T-cell (primary cell): ENCODE measurements at regions not wholly inside any gene's neighbourhood (a gene's known extent, or its start where the extent isn't known, plus 50 kb on each side); places are given as distances from the start of the nearest gene placed in this dataset.
A peak's percentile ranks its signal among the peaks of the same experiment; 100 is the strongest.
"Not testable (repeated sequence)": the region's sequence is repeated elsewhere in the genome, so short reads cannot be mapped to it uniquely, and the experiment has no call there.

Experiments used
- ATAC-seq, 4 experiments: fragments of 200-7000 bp in 3 of 4; fragments of 150-1000 bp in 1 of 4; cut with Tn5 transposase; replicated peaks in 1 of 4; 1 replicate in 3 of 4; 2 replicates in 1 of 4; pipeline ENCODE4 v1.10.0; 2021; ENCODE audit warnings: moderate library complexity in 3 of 4, mild to moderate bottlenecking in 2 of 4, moderate number of reproducible peaks in 1 of 4
- CTCF ChIA-PET, 2 donors: fragments of 300-600 bp; sonication (Branson Sonifier 250); formaldehyde crosslinking; loops; one replicate each; lab custom pipeline; 2022; ENCODE audit warnings: antibody characterized with exemption in 2 of 2; lab: Charles Lee
- POLR2A ChIA-PET, 2 donors: fragments of 300-600 bp; sonication (Branson Sonifier 250); formaldehyde crosslinking; loops; one replicate each; lab custom pipeline; 2022; ENCODE audit warnings: antibody characterized with exemption in 2 of 2; lab: Charles Lee
- DNase-seq, 35 experiments: peaks; one replicate each; pipeline versions ENCODE4 v3.0.0 to v3.0.0-alpha.2; 2013 to 2023
- H3K27ac ChIP-seq: one replicate; pipeline ENCODE4 v1.5.1; 2013; ENCODE audit warnings: low read length
- H3K27me3 ChIP-seq, 2 experiments: replicated peaks in 1 of 2; 1 replicate in 1 of 2; 2 replicates in 1 of 2; pipeline versions ENCODE4 v1.6.1 to v1.7.0; 2013; ENCODE audit warnings: low read length in 1 of 2, mixed read lengths in 1 of 2; ENCODE audit not compliant: control insufficient read depth in 2 of 2, insufficient read depth in 2 of 2; ENCODE audit errors: extremely low read depth in 1 of 2
- H3K36me3 ChIP-seq, 2 donors: 1 replicate in 1 of 2; 2 replicates in 1 of 2; pipeline versions ENCODE4 v1.6.1 to v1.7.0; 2013; ENCODE audit warnings: low read length in 1 of 2; ENCODE audit not compliant: control insufficient read depth in 2 of 2, insufficient read depth in 1 of 2; ENCODE audit errors: extremely low read depth in 1 of 2
- H3K4me1 ChIP-seq, 2 experiments: 1 replicate in 1 of 2; 2 replicates in 1 of 2; pipeline versions ENCODE4 v1.6.1 to v1.7.0; 2013; ENCODE audit warnings: low read length in 2 of 2, mixed read lengths in 1 of 2; ENCODE audit not compliant: insufficient read depth in 2 of 2, control insufficient read depth in 1 of 2; ENCODE audit errors: extremely low read depth in 1 of 2
- H3K4me3 ChIP-seq, 2 donors: 1 replicate in 1 of 2; 2 replicates in 1 of 2; pipeline versions ENCODE4 v1.5.1 to v1.7.0; 2013; ENCODE audit warnings: mild to moderate bottlenecking in 2 of 2, low read length in 1 of 2, moderate library complexity in 1 of 2; ENCODE audit not compliant: control insufficient read depth in 1 of 2; ENCODE audit errors: extremely low read depth in 1 of 2
- H3K9me3 ChIP-seq: 2 replicates; pipeline ENCODE4 v1.7.0; 2013
- H3K27ac Mint-ChIP-seq, 2 donors: one replicate each; pipeline ENCODE4 v1.8.0; 2020 to 2021; ENCODE audit warnings: mild to moderate bottlenecking in 2 of 2, mixed read lengths in 2 of 2
- H3K27me3 Mint-ChIP-seq, 2 donors: one replicate each; pipeline ENCODE4 v1.8.0; 2021 to 2022; ENCODE audit warnings: mixed read lengths in 2 of 2
- H3K36me3 Mint-ChIP-seq: one replicate; pipeline ENCODE4 v1.8.0; 2021; ENCODE audit warnings: mixed read lengths
- H3K4me1 Mint-ChIP-seq, 3 donors: one replicate each; pipeline ENCODE4 v1.8.0; 2020 to 2022; ENCODE audit warnings: mixed read lengths in 3 of 3, mild to moderate bottlenecking in 1 of 3
- H3K4me3 Mint-ChIP-seq, 3 donors: one replicate each; pipeline ENCODE4 v1.8.0; 2020 to 2022; ENCODE audit warnings: mild to moderate bottlenecking in 3 of 3, mixed read lengths in 3 of 3, moderate library complexity in 3 of 3
- H3K9me3 Mint-ChIP-seq, 3 donors: one replicate each; pipeline ENCODE4 v1.8.0; 2020 to 2022; ENCODE audit warnings: mixed read lengths in 3 of 3
- WGBS: methylation state at CpG from one replicate; pipeline ENCODE4 v1.1.5; 2013; ENCODE audit warnings: missing lambda C conversion rate; ENCODE audit not compliant: insufficient coverage; 5-methylcytosine and 5-hydroxymethylcytosine counted together

DNA sequence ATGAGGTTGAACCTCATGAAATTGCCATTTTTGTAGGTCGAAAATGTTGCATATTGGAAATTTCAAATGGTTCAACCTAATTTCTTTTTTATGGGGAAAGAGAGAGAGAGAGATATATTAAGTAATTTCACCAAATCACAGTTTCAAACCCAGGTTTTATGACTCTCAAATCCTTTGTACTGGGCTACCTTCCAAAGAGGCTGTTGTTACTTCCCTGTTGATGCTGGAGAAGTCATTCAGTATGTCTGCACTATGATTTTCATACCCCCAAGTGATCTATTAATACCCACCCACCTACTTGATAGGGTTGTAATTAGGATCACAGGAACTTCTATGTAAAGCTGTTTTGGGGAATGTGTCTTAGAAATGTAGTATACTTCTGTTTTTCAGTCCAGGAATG, 109.9 kb downstream of the ZNF330 start:
- Mint-ChIP-seq H3K27ac (no peak overlapping the region), H3K4me1 (peaks cover 0 to 9% (median 8%) of the 10 kb centered on the region in 3 donors), H3K36me3 (no peaks in the 10 kb centered on the region), H3K27me3 (peaks cover 15 to 42% of the 10 kb centered on the region in 2 donors), H3K9me3 (no peaks in the 10 kb centered on the region), H3K4me3 (no peak overlapping the region)
- Histone ChIP-seq H3K36me3 (no peaks in the 10 kb centered on the region), H3K9me3 (no peaks in the 10 kb centered on the region), H3K4me3 (no peak overlapping the region), H3K4me1 (no peaks in the 10 kb centered on the region), H3K27me3 (peaks cover 2 to 4% of the 10 kb centered on the region in 2 experiments), H3K27ac (no peak overlapping the region)
- DNase-seq = no peak
- CTCF ChIA-PET = no interaction called here
- no CpG with 5 or more reads among the region's 1 CpG for WGBS
- no peak for ATAC-seq
- POLR2A ChIA-PET = interaction anchor here in 1 of 2 donors (0.6 kb wide), 1 partner anchor 15 kb away, joined by 3 read pairs; no protein-coding TSS in a partner anchor

DNA sequence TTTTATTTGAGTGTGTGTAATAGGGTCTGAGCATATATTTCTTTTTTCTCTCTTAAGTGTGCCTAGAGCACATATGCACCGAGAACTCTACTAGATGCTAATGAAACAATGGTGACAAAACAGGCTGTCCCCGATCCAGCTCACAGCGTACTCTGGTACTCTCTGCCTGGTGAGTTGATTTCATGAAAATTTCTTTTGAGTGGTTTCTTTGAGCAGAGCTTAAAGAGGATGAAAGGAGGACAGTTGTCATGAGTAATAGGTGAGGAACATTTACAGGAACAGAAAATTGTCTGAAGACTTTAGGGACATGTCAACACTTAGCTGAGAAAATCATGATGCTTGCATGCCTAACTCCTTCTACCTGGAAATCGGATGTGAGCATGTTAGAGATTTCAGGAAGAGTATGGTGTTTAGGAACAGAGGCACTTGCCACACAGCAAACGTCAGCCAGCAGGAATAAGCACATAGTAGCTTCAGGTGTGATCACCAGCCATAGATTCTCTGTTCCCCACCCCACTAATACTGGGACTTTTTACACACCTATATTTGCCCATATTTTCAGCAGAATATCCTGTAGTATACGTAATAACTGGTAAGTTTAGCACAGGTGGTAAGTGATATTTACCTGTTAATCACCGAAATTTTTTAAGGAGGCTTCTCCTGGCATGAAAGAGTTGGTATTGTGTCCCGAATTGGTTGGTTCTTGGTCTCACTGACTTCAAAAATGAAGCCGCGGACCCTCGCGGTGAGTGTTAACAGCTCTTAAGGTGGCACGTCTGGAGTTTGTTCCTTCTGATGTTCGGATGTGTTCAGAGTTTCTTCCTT, 111.1 kb downstream of the ZNF330 start:
- H3K27ac ChIP-seq = no peak overlapping the region
- no peaks in the 10 kb centered on the region for H3K36me3 ChIP-seq
- peak overlapping the region in 1 of 3 donors; percentile 52 for H3K4me3 Mint-ChIP-seq
- ATAC-seq = no peak
- no peaks in the 10 kb centered on the region for H3K9me3 Mint-ChIP-seq
- no peak overlapping the region for H3K4me3 ChIP-seq
- no peaks in the 10 kb centered on the region for H3K4me1 ChIP-seq
- H3K27me3 Mint-ChIP-seq = peaks cover 12 to 44% of the 10 kb centered on the region in 2 donors
- CTCF ChIA-PET = no interaction called here
- POLR2A ChIA-PET = no interaction called here
- no peaks in the 10 kb centered on the region for H3K9me3 ChIP-seq
- peaks cover 2 to 4% of the 10 kb centered on the region in 2 experiments for H3K27me3 ChIP-seq
- H3K27ac Mint-ChIP-seq = no peak overlapping the region
- peaks cover 0 to 9% (median 8%) of the 10 kb centered on the region in 3 donors for H3K4me1 Mint-ChIP-seq
- 88% methylated on average over 8 of the region's 14 CpGs for WGBS
- DNase-seq = no peak
- no peaks in the 10 kb centered on the region for H3K36me3 Mint-ChIP-seq

DNA sequence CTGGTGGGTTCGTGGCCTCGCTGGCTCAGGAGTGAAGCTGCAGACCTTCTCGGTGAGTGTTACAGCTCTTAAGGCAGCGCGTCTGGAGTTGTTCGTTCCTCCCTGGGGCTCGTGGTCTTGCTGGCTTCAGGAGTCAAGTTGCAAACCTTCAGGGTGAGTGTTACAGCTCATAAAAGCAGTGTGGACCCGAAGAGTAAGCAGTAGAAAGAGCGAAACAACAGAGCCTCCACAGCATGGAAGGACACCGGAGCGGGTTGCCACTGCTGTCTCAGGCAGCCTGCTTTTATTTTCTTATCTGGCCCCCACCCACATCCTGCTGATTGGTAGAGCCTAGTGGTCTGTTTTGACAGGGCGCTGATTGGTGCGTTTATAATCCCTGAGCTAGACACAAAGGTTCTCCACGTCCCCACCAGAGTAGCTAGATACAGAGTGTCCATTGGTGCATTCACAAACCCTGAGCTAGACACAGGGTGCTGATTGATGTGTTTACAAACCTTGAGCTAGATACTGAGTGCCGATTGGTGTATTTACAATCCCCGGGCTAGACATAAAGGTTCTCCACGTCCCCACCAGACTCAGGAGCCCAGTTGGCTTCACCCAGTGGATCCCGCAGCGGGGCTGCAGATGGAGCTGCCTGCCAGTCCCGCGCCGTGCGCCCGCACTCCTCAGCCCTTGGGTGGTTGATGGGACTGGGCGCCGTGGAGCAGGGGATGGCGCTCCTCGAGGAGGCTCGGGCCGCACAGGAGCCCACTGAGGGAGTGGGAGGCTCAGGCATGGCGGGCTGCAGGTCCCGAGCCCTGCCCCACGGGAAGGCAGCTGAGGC, 111.9 kb downstream of the ZNF330 start:
- H3K36me3 Mint-ChIP-seq, H3K27ac Mint-ChIP-seq, CTCF ChIA-PET, H3K4me1 ChIP-seq, ATAC-seq, H3K4me1 Mint-ChIP-seq, DNase-seq, H3K27ac ChIP-seq, POLR2A ChIA-PET, H3K27me3 ChIP-seq, H3K4me3 ChIP-seq, H3K9me3 ChIP-seq, H3K36me3 ChIP-seq, H3K9me3 Mint-ChIP-seq: not testable (repeated sequence)
- Mint-ChIP-seq H3K4me3 (peak overlapping the region in 2 of 3 donors; percentile 43 to 52), H3K27me3 (peaks cover 11 to 40% of the 10 kb centered on the region in 2 donors)
- 48% methylated on average over 18 of the region's 33 CpGs for WGBS

DNA sequence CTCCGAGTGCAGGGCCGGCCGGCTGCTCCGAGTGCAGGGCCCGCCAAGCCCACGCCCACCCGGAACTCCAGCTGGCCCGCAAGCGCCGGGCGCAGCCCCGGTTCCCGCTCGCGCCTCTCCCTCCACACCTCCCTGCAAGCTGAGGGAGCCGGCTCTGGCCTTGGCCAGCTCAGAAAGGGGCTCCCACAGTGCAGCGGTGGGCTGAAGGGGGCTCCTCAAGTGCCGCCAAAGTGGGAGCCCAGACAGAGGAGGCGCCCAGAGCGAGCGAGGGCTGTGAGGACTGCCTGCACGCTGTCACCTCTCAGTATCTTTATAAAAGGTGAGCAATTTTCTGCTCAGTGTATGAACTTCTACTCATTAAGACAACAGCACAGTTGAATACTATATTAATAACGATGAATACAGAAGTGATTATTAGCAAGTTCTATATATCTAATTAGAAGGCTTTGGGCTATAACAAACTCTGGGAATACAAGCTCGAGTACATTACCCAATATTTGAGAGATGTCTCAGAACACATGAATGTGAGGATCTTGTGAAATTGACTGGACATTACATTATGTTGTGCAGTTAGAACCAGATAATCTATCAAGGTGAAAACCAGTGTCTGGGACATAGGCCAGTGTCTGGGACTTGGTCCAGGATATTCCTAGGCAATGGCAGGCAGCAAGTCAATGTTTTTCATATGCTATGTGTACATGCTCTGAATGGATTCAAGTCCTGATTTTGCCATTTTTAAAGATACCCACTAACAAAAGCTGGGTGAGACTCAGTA, 112.9 kb downstream of the ZNF330 start:
- not testable (repeated sequence) for H3K4me1 Mint-ChIP-seq

DNA sequence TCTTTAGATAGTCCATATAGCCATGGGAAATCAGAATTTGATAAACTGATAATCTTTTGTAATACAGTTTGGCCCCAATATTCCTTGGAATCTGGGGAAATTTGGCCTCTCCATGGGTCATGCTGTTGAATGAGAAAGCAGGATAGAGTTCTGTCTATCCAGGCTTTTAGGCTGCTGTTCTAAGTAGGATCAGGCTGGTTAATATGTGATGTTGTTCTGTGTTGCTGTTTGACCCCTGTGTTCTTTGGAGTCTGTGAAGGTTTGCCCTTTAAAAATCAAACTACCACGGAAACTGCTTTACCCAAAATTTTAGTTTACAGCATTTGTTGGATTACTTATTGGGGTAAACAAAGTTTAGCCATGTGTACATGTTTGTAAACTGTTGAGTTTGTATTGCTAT, 114.5 kb downstream of the ZNF330 start:
- Mint-ChIP-seq H3K4me3 (no peak overlapping the region), H3K9me3 (no peaks in the 10 kb centered on the region), H3K27me3 (peaks cover 9 to 41% of the 10 kb centered on the region in 2 donors), H3K27ac (no peak overlapping the region), H3K4me1 (peaks cover 0 to 9% (median 5%) of the 10 kb centered on the region in 3 donors), H3K36me3 (no peaks in the 10 kb centered on the region)
- ChIA-PET CTCF (interaction anchor here in 1 of 2 donors (0.8 kb wide), 1 partner anchor 28 kb away, joined by 3 read pairs; no protein-coding TSS in a partner anchor), POLR2A (no interaction called here)
- ATAC-seq = no peak
- no peaks in the 10 kb centered on the region for H3K9me3 ChIP-seq
- peaks cover 2 to 4% of the 10 kb centered on the region in 2 experiments for H3K27me3 ChIP-seq
- no peak overlapping the region for H3K4me3 ChIP-seq
- DNase-seq = no peak
- no peak overlapping the region for H3K27ac ChIP-seq
- H3K36me3 ChIP-seq = no peaks in the 10 kb centered on the region
- WGBS = no CpG with 5 or more reads among the region's 1 CpG
- no peaks in the 10 kb centered on the region for H3K4me1 ChIP-seq

More for the DNA sequence above, 112.9 kb downstream of the ZNF330 start:
- H3K9me3 ChIP-seq, ATAC-seq, H3K4me3 ChIP-seq, H3K36me3 Mint-ChIP-seq, H3K4me1 ChIP-seq, H3K27ac Mint-ChIP-seq, CTCF ChIA-PET, POLR2A ChIA-PET, H3K9me3 Mint-ChIP-seq, H3K36me3 ChIP-seq, H3K27me3 ChIP-seq, H3K27ac ChIP-seq, DNase-seq: not testable (repeated sequence)
- 2% methylated on average over 15 of the region's 24 CpGs for WGBS
- H3K4me3 Mint-ChIP-seq = peak overlapping the region; percentile 25 to 36 (median 28)
- peaks cover 9 to 38% of the 10 kb centered on the region in 2 donors for H3K27me3 Mint-ChIP-seq

DNA sequence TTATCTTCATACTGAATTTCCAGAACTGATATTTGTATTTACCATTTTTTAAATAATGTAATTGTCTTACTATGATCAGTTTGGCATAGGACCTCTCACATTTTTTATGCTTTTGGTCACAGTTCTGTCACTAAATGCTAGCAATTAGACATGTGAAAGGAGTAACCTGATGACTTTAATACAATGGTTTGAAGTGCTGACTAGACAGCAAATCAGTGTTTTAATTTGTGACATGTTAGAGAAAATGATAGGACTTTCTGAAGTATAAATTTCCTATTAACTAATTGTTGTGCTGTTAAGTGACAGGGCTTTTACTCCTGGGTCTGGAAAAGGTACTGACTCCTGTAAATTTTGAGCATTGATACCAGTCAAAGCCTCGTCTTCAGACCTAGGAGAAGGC, 117.5 kb downstream of the ZNF330 start:
- ChIA-PET CTCF (no interaction called here), POLR2A (no interaction called here)
- no peaks in the 10 kb centered on the region for H3K36me3 Mint-ChIP-seq
- H3K4me1 ChIP-seq = no peaks in the 10 kb centered on the region
- peaks cover 0 to 5% (median 2%) of the 10 kb centered on the region in 3 donors for H3K4me1 Mint-ChIP-seq
- ATAC-seq (no peak), DNase-seq (no peak)
- no peak overlapping the region for H3K4me3 ChIP-seq
- H3K27ac Mint-ChIP-seq = no peak overlapping the region
- WGBS = no CpG with 5 or more reads among the region's 1 CpG
- no peaks in the 10 kb centered on the region for H3K9me3 ChIP-seq
- H3K27me3 Mint-ChIP-seq = peaks cover 12 to 31% of the 10 kb centered on the region in 2 donors
- H3K9me3 Mint-ChIP-seq = no peaks in the 10 kb centered on the region
- no peak overlapping the region for H3K4me3 Mint-ChIP-seq
- H3K27ac ChIP-seq = no peak overlapping the region
- H3K27me3 ChIP-seq = peaks cover 0 to 2% of the 10 kb centered on the region in 2 experiments
- H3K36me3 ChIP-seq = no peaks in the 10 kb centered on the region
